ENCODE measurements at regions not wholly inside any gene's neighbourhood (a gene's known extent, or its start where the extent isn't known, plus 50 kb on each side); places are given as distances from the start of the nearest gene placed in this dataset.
A peak's percentile ranks its signal among the peaks of the same experiment; 100 is the strongest.
"Not testable (repeated sequence)": the region's sequence is repeated elsewhere in the genome, so short reads cannot be mapped to it uniquely, and the experiment has no call there.

DNA sequence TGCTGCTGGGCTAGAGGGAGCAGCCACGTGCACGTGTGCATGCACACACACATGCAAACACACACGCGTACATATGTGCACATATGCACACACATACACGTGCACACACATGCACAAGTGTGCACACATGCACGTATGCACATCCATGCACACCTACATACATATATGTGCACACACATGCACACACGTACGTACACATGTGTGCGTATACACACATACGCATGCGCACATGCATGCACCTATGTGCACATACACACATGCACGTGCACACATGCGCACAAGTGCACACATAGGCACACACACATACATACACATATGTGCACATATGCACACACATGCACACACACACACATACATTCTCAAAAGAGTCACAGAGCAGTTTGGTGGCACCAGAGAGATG is 85.9 kb upstream of the SLC25A33 start:
- Histone ChIP-seq H3K4me3 (ENCODE audit: low read depth in 1 of 2, low read length in 2 of 2) (no peak overlapping the region), H3K27ac (ENCODE audit: low read depth, low read length) (no peak overlapping the region), H3K9ac (ENCODE audit: low read length) (no peak overlapping the region), H3K9me3 (ENCODE audit: low read length) (no peaks in the 10 kb centered on the region), H3K36me3 (ENCODE audit: insufficient read depth, low read length) (no peaks in the 10 kb centered on the region), H3K4me1 (ENCODE audit: insufficient read depth, low read length) (peaks cover 10% of the 10 kb centered on the region), H3K27me3 (ENCODE audit: control insufficient read depth in 1 of 2, insufficient read depth in 2 of 2, low read length in 2 of 2) (no peaks in the 10 kb centered on the region)

DNA sequence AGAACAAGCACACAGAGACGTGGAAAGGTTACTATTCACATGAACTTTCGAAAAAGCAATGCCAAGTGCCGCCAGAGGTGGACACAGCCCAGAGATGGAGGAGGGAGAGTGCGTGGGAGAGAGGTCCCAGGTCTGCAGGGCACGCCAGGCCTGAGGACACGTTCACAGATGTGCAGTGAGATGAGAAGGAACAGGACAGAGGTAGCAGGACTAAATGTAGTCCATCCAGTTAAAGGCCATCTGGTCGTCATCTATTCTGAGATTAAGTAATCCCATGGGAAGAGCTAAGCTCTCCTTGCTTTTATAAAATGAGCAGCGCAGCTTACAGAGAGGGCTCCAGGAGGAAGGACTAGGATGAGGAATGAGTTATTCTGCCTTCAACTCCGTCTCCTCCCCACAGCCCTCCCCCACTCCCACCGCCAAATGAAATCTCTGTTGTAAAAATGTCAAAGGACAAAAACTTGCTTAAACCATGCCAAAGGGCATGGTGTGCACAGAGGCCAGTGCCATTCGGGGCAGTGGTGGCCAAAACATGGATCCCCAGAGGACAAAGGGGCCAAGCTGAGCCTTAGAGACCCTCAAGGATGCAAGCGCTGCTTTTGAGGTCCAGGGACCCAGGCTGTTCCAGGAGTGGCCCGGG is 85.4 kb upstream of the SLC25A33 start:
- Histone ChIP-seq H3K27me3 (ENCODE audit: control insufficient read depth in 1 of 2, insufficient read depth in 2 of 2, low read length in 2 of 2) (no peaks in the 10 kb centered on the region), H3K4me3 (ENCODE audit: low read depth in 1 of 2, low read length in 2 of 2) (no peak overlapping the region), H3K27ac (ENCODE audit: low read depth, low read length) (no peak overlapping the region), H3K9me3 (ENCODE audit: low read length) (no peaks in the 10 kb centered on the region), H3K36me3 (ENCODE audit: insufficient read depth, low read length) (no peaks in the 10 kb centered on the region), H3K9ac (ENCODE audit: low read length) (no peak overlapping the region), H3K4me1 (ENCODE audit: insufficient read depth, low read length) (peaks cover 7% of the 10 kb centered on the region)

DNA sequence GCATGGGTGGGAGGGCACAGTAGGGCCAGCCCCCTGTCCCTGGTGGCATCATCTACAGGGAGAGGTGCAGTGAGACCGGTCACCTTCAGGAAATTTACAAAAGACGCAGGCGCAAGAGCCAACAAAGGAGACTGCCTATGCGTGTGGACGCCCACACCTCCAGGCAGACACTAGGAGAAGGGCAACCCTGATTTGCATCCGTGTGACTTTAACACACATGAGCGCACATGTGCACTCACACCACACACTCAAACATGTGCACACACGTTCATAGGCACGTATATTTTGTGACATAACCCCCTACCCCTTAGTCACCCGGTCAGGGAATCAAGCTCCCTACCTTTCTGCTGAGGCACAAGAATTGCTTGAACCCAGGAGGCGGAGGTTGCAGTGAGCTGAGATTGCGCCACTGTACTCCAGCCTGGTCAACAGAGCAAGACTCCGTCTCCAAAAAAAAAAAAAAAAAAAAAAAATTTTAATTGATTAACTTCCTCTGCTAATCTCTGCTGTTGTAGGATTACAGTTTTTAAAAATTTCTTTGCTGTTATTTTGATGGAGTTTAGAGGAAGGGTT is 84.7 kb upstream of the SLC25A33 start:
- Histone ChIP-seq H3K9me3 (ENCODE audit: low read length) (no peaks in the 10 kb centered on the region), H3K27ac (ENCODE audit: low read depth, low read length) (no peak overlapping the region), H3K27me3 (ENCODE audit: control insufficient read depth in 1 of 2, insufficient read depth in 2 of 2, low read length in 2 of 2) (no peaks in the 10 kb centered on the region), H3K9ac (ENCODE audit: low read length) (no peak overlapping the region), H3K4me1 (ENCODE audit: insufficient read depth, low read length) (peaks cover 3% of the 10 kb centered on the region), H3K36me3 (ENCODE audit: insufficient read depth, low read length) (no peaks in the 10 kb centered on the region), H3K4me3 (ENCODE audit: low read depth in 1 of 2, low read length in 2 of 2) (no peak overlapping the region)

DNA sequence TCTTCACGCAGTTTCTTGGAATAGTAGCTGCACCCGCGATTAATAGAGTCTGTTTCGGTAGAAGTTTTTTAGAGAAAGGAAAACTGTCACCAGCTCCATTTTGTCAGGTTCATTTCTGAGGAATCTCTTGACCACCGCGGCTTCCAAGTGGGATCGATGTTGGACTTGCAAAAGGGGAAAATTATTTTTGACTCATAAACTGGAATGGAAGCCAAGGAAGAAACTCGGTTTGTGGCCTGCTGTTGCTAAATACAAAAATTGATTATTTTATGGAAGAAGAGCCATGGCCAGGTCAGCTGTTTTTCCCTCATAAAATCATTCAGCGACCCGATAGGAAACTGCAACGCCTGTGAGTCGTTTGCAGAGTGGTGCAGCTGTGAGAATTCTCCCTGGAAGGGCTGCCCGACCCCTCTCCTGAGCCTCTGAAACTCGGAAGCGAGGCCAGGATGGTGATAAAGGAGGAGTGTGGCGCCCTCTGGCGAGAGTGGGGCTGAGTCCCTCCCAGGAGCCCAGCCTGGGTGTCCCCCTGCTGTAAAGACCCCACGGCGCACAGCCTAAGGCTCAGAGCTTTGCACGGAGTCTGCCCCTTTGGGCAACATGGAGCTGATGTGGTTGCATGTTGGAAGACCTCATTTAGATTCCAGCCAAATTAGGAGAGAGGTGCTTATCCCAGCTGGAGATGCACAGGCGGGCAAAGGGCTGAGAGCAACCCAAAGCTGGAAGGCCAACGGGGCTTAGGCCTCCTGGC is 83.6 kb upstream of the SLC25A33 start:
- Histone ChIP-seq H3K4me1 (ENCODE audit: insufficient read depth, low read length) (no peaks in the 10 kb centered on the region), H3K9me3 (ENCODE audit: low read length) (no peaks in the 10 kb centered on the region), H3K27ac (ENCODE audit: low read depth, low read length) (no peak overlapping the region), H3K4me3 (ENCODE audit: low read depth in 1 of 2, low read length in 2 of 2) (no peak overlapping the region), H3K27me3 (ENCODE audit: control insufficient read depth in 1 of 2, insufficient read depth in 2 of 2, low read length in 2 of 2) (no peaks in the 10 kb centered on the region), H3K9ac (ENCODE audit: low read length) (no peak overlapping the region), H3K36me3 (ENCODE audit: insufficient read depth, low read length) (no peaks in the 10 kb centered on the region)

DNA sequence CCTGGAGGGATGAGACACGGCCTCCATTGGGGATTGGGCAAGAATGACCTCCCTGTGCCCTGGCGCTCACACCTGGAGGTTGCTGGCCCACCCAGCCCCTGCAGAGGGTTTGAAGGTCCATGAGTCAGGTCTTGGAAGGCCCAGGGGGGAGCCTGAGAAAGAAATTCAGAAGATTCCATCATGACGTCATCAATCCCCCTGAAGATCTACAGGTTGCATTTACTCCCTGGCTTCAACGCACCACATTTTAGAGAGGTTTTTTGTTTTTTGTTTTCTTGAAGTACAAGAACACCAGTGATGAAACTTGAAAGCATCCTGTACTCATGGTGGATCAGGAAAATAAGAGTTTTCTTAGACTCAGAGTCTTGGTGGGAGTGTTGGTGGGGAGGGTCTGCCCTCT is 82.4 kb upstream of the SLC25A33 start:
- Histone ChIP-seq H3K27ac (ENCODE audit: low read depth, low read length) (no peak overlapping the region), H3K9me3 (ENCODE audit: low read length) (no peaks in the 10 kb centered on the region), H3K9ac (ENCODE audit: low read length) (no peak overlapping the region), H3K4me3 (ENCODE audit: low read depth in 1 of 2, low read length in 2 of 2) (no peak overlapping the region), H3K36me3 (ENCODE audit: insufficient read depth, low read length) (no peaks in the 10 kb centered on the region), H3K27me3 (ENCODE audit: control insufficient read depth in 1 of 2, insufficient read depth in 2 of 2, low read length in 2 of 2) (no peaks in the 10 kb centered on the region), H3K4me1 (ENCODE audit: insufficient read depth, low read length) (no peaks in the 10 kb centered on the region)

DNA sequence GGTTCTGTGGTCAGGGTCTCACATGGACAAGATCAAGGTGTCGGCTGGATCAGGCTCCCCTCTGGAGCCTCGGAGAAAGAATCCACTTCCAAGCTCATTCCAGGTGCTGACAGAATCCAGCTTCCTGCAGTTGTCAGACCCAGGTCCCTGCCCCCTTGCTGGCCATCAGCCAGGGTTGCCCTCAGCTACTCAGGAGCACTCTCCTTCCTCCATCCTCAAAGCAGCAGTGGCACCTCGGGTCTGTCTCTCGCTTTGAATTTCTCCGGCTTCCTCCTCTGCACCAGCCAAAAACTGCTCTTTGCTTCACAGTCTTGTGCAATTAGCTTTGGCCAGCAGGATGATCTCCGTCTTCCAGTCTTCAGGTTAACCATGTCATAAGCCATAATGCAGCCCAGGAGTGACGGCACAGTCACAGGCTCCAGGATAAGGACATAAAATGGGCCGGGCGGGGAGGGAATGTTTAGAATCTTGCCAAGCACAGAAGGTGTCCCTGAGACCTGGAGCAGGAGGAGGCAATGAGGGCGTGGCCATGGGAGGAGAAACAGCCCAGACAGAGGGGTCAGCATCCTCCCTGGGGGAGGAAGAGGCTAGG is 79.4 kb upstream of the SLC25A33 start:
- Histone ChIP-seq H3K36me3 (ENCODE audit: insufficient read depth, low read length) (no peaks in the 10 kb centered on the region), H3K27ac (ENCODE audit: low read depth, low read length) (no peak overlapping the region), H3K27me3 (ENCODE audit: control insufficient read depth in 1 of 2, insufficient read depth in 2 of 2, low read length in 2 of 2) (no peaks in the 10 kb centered on the region), H3K4me1 (ENCODE audit: insufficient read depth, low read length) (no peaks in the 10 kb centered on the region), H3K9ac (ENCODE audit: low read length) (no peak overlapping the region), H3K4me3 (ENCODE audit: low read depth in 1 of 2, low read length in 2 of 2) (no peak overlapping the region), H3K9me3 (ENCODE audit: low read length) (no peaks in the 10 kb centered on the region)

DNA sequence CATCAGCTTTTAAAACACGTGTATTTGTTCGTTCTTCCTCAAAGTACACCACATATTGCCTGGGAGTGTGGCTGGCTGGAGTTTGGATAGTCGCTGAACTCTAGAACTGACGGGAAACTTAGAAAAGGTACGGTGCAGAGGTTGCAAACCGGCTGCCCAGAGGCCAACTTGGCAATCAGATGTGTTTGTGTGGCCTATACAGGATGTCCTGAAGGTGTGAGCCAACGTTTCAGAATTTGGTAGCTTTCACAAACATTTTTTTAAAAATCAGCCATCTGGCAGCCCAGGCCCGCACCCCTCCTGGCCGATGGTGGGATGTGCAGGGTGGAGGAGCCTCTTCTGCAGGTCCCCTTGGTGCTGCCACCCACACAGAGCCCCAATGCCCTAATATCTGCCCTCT is 73.6 kb upstream of the SLC25A33 start:
- Histone ChIP-seq H3K9me3 (ENCODE audit: low read length) (no peaks in the 10 kb centered on the region), H3K36me3 (ENCODE audit: insufficient read depth, low read length) (no peaks in the 10 kb centered on the region), H3K27me3 (ENCODE audit: control insufficient read depth in 1 of 2, insufficient read depth in 2 of 2, low read length in 2 of 2) (no peaks in the 10 kb centered on the region), H3K27ac (ENCODE audit: low read depth, low read length) (no peak overlapping the region), H3K9ac (ENCODE audit: low read length) (no peak overlapping the region), H3K4me1 (ENCODE audit: insufficient read depth, low read length) (peaks cover 14% of the 10 kb centered on the region), H3K4me3 (ENCODE audit: low read depth in 1 of 2, low read length in 2 of 2) (no peak overlapping the region)

DNA sequence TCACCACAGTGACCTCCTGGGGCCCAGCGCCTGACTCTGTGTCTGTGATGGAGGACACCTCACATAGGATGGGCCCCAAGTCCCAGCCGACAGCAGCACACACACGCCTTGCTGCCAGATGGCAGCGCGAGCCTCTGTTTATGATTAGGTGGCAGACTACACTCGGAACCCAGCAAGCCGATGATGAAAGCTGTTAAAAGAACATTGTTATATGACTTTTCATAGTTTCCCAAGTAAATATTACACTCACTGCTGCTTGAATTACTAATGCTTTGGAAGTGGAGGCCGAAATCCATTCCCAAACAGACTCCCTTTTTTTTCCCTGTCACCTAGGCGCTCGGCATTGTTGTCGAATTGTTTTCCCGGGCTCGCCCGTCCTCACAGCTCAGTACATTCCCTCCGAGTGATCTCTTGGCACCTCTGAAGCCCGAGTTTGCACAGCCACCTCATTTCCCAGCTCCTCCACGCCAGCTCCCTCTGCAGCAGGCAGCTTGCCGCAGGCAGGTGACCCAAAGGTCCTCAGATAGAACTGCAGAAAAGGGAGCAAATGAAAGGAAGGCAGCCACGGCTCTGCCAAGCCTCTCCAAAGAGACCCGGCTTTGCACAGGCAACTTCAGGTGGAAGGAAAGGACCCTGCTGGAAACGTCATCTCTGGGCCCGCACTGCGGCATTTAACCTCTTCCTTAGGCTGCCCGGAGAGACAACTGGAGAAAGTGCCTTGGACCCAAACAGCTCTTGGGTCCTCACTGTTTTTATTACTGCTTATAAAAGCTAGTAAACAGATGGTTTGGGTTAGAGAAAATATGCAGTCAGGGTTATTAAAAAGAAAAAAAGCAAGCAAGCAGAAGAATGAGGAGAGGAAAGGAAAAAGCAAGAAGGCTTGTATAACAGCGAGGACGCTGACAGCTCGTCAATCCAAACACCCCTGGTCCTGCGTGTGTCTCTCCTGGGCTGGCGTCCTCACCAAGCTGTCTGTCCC is 72.2 kb upstream of the SLC25A33 start:
- H3K27ac ChIP-seq (ENCODE audit: low read depth, low read length) = no peak overlapping the region
- H3K36me3 ChIP-seq (ENCODE audit: insufficient read depth, low read length) = no peaks in the 10 kb centered on the region
- no peak overlapping the region for H3K9ac ChIP-seq (ENCODE audit: low read length)
- H3K4me3 ChIP-seq (ENCODE audit: low read depth in 1 of 2, low read length in 2 of 2) = peak overlapping the region in 1 of 2 donors; percentile 49
- peaks cover 14% of the 10 kb centered on the region for H3K4me1 ChIP-seq (ENCODE audit: insufficient read depth, low read length)
- no peaks in the 10 kb centered on the region for H3K9me3 ChIP-seq (ENCODE audit: low read length)
- H3K27me3 ChIP-seq (ENCODE audit: control insufficient read depth in 1 of 2, insufficient read depth in 2 of 2, low read length in 2 of 2) = no peaks in the 10 kb centered on the region

DNA sequence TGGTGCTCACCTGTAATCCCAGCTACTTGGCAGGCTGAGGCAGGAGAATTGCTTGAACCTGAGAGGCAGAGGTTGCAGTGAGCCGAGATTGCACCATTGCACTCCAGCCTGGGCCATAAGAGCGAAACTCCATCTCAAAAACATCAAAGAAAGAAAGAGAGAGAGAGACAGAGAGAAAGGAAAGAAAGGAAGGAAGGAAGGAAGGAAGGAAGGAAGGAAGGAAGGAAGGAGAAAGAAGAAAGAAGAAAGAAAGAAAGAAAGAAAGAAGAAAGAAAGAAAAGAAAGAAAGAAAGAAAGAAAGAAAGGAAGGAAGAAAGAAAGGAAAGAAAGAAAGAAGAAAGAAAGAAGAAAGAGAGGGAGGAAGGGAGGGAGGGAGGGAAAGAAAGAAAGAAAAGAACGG is 69.4 kb upstream of the SLC25A33 start:
- H3K4me3 ChIP-seq (ENCODE audit: low read depth in 1 of 2, low read length in 2 of 2); H3K9ac ChIP-seq (ENCODE audit: low read length); H3K36me3 ChIP-seq (ENCODE audit: insufficient read depth, low read length); H3K27ac ChIP-seq (ENCODE audit: low read depth, low read length); H3K9me3 ChIP-seq (ENCODE audit: low read length); H3K27me3 ChIP-seq (ENCODE audit: control insufficient read depth in 1 of 2, insufficient read depth in 2 of 2, low read length in 2 of 2): not testable (repeated sequence)
- H3K4me1 ChIP-seq (ENCODE audit: insufficient read depth, low read length) = peaks cover 19% of the 10 kb centered on the region

DNA sequence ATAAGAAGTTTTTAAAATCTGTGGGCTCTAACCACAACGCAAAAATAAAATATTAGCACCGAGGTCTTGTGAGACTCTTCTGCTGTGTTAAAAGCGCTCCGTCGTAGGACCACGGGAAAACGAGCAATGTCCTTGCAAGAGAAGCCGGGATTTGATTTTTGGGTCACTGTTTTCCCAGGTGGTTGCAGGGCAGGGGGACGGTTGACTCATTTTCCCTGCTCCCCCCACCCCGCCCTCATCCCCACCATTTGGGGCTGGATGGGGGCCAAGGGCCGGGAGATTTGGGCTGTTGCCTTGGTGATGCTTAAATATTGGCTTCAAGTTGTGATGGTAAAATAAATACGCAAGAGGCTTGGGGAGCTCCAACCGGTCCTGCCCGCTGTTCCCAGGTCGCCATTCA is 67.6 kb upstream of the SLC25A33 start:
- Histone ChIP-seq H3K9ac (ENCODE audit: low read length) (no peak overlapping the region), H3K27ac (ENCODE audit: low read depth, low read length) (no peak overlapping the region), H3K27me3 (ENCODE audit: control insufficient read depth in 1 of 2, insufficient read depth in 2 of 2, low read length in 2 of 2) (no peaks in the 10 kb centered on the region), H3K9me3 (ENCODE audit: low read length) (no peaks in the 10 kb centered on the region), H3K36me3 (ENCODE audit: insufficient read depth, low read length) (no peaks in the 10 kb centered on the region), H3K4me3 (ENCODE audit: low read depth in 1 of 2, low read length in 2 of 2) (no peak overlapping the region), H3K4me1 (ENCODE audit: insufficient read depth, low read length) (peaks cover 15% of the 10 kb centered on the region)
